ENCODE measurements at regions not wholly inside any gene's neighbourhood (a gene's known extent, or its start where the extent isn't known, plus 50 kb on each side); places are given as distances from the start of the nearest gene placed in this dataset.

DNA sequence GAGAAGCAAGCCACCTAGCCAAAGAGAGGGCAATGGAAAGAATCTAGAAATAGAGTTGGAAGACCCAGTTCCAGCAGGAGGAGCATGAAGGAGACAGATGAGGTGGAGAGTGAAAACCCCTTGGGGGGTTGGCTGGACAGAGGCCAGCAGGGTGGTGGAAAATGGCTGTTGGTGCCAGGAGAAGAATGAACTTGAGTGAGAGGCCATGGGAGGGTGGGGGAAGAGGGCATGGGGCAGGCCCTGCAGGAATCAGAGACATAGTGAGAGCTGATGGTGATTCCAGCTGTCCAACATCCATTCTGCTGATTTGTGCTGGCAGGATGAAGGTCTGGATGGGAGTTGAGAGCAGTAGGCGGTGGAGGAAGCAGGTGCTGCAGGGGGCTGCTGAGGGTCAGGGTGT is 108.0 kb upstream of the TNP1 start:
- H3K27me3 ChIP-seq (ENCODE audit: insufficient read depth, low read depth), result no peaks in the 10 kb centered on the region
- no peaks in the 10 kb centered on the region for H3K9me2 ChIP-seq (ENCODE audit: insufficient read depth)
- no peaks in the 10 kb centered on the region for H3K79me2 ChIP-seq (ENCODE audit: low read depth)
- ChIA-PET CTCF (no interaction called here), POLR2A (ENCODE audit: unreplicated experiment) (no interaction called here)
- intact Hi-C loops (cut with micrococcal nuclease; ENCODE audit: unreplicated experiment), result no loop called here
- no TSS peak for BruUV-seq (replicated peaks)
- H3K4me2 ChIP-seq, result no peak overlapping the region
- no peaks in the 10 kb centered on the region for H3K4me1 ChIP-seq (replicated peaks; ENCODE audit: insufficient read depth)
- H2AFZ ChIP-seq, result no peak overlapping the region
- H3K36me3 ChIP-seq (ENCODE audit: low read depth), result no peaks in the 10 kb centered on the region
- DNase-seq, result no peak
- no peaks in the 10 kb centered on the region for H4K20me1 ChIP-seq (ENCODE audit: insufficient read depth)
- H3K4me3 ChIP-seq, result no peak overlapping the region
- no peak for TF ChIP-seq EZH2 (IDR thresholded peaks at IDR 0.05; ENCODE audit: low read depth)
- TF ChIP-seq, protein P1, sequence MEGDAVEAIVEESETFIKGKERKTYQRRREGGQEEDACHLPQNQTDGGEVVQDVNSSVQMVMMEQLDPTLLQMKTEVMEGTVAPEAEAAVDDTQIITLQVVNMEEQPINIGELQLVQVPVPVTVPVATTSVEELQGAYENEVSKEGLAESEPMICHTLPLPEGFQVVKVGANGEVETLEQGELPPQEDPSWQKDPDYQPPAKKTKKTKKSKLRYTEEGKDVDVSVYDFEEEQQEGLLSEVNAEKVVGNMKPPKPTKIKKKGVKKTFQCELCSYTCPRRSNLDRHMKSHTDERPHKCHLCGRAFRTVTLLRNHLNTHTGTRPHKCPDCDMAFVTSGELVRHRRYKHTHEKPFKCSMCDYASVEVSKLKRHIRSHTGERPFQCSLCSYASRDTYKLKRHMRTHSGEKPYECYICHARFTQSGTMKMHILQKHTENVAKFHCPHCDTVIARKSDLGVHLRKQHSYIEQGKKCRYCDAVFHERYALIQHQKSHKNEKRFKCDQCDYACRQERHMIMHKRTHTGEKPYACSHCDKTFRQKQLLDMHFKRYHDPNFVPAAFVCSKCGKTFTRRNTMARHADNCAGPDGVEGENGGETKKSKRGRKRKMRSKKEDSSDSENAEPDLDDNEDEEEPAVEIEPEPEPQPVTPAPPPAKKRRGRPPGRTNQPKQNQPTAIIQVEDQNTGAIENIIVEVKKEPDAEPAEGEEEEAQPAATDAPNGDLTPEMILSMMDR (conservative IDR thresholded peaks at IDR 0.05), result no peak
- H3K27ac ChIP-seq, result no peak overlapping the region
- H3K9me3 ChIP-seq (ENCODE audit: insufficient read depth, low read depth), result no peaks in the 10 kb centered on the region
- no peaks in the 10 kb centered on the region for H3F3A ChIP-seq (ENCODE audit: insufficient read depth, low read depth)

DNA sequence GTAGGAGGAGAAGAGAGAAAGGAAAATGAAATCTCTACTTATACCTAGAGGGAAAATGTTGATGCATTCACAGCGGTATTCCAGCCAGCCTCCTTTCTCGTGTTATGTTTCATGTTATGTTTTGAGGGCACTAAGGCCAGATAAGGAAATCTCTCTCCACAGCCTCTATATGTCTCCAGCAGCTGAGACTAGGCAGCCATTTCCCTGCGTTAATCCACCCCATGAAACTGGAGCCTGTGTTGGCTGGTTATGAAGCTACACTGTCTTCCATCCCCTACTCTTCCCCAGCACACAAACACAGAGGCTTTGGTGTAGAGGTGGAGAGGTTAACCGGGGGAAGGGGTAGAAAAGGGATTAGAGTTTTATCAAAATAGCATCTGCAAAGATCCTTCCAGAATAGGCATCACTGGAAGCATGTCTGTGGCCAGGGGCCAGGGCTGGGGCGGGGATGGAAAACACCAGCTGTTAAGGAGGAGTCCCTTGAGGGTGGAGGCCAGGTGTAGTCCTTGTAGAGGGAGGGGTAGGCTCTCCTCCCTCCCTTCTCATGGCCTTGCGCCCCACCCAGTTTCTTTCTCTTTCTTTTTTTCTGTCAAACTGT is 100.9 kb upstream of the TNP1 start:
- TF ChIP-seq EZH2 (IDR thresholded peaks at IDR 0.05; ENCODE audit: low read depth), result no peak
- TF ChIP-seq, protein P1 (conservative IDR thresholded peaks at IDR 0.05), result no peak
- H3K4me3 ChIP-seq, result no peak overlapping the region
- H4K20me1 ChIP-seq (ENCODE audit: insufficient read depth), result no peaks in the 10 kb centered on the region
- no peak for DNase-seq
- H3K36me3 ChIP-seq (ENCODE audit: low read depth), result no peaks in the 10 kb centered on the region
- H3K79me2 ChIP-seq (ENCODE audit: low read depth), result no peaks in the 10 kb centered on the region
- ChIA-PET CTCF (no interaction called here), POLR2A (ENCODE audit: unreplicated experiment) (no interaction called here)
- H3K27me3 ChIP-seq (ENCODE audit: insufficient read depth, low read depth), result no peaks in the 10 kb centered on the region
- no peak overlapping the region for H3K4me2 ChIP-seq
- H3F3A ChIP-seq (ENCODE audit: insufficient read depth, low read depth), result no peaks in the 10 kb centered on the region
- no peaks in the 10 kb centered on the region for H3K9me3 ChIP-seq (ENCODE audit: insufficient read depth, low read depth)
- no TSS peak for BruUV-seq (replicated peaks)
- no peaks in the 10 kb centered on the region for H3K4me1 ChIP-seq (replicated peaks; ENCODE audit: insufficient read depth)
- H2AFZ ChIP-seq, result no peak overlapping the region
- intact Hi-C loops (cut with micrococcal nuclease; ENCODE audit: unreplicated experiment), result no loop called here
- H3K27ac ChIP-seq, result no peak overlapping the region
- H3K9me2 ChIP-seq (ENCODE audit: insufficient read depth), result no peaks in the 10 kb centered on the region

GRCh38 chr2:216959433-216959832 is 99.6 kb upstream of the TNP1 start:
- Histone ChIP-seq H4K20me1 (ENCODE audit: insufficient read depth) (no peaks in the 10 kb centered on the region), H3K9me2 (ENCODE audit: insufficient read depth) (no peaks in the 10 kb centered on the region), H3K79me2 (ENCODE audit: low read depth) (no peaks in the 10 kb centered on the region), H3K4me3 (no peak overlapping the region), H3K27me3 (ENCODE audit: insufficient read depth, low read depth) (no peaks in the 10 kb centered on the region), H3K4me2 (no peak overlapping the region), H3K27ac (no peak overlapping the region), H2AFZ (no peak overlapping the region), H3K36me3 (ENCODE audit: low read depth) (no peaks in the 10 kb centered on the region), H3K4me1 (replicated peaks; ENCODE audit: insufficient read depth) (no peaks in the 10 kb centered on the region), H3K9me3 (ENCODE audit: insufficient read depth, low read depth) (peaks cover 3% of the 10 kb centered on the region; the same call in 1 of the 2 replicates), H3F3A (ENCODE audit: insufficient read depth, low read depth) (no peaks in the 10 kb centered on the region)
- TF ChIP-seq, protein P1 (conservative IDR thresholded peaks at IDR 0.05), result no peak
- no peak for TF ChIP-seq EZH2 (IDR thresholded peaks at IDR 0.05; ENCODE audit: low read depth)
- intact Hi-C loops (cut with micrococcal nuclease; ENCODE audit: unreplicated experiment), result no loop called here
- POLR2A ChIA-PET (ENCODE audit: unreplicated experiment), result no interaction called here
- BruUV-seq (replicated peaks), result no TSS peak
- DNase-seq, result no peak
- CTCF ChIA-PET, result no interaction called here

Data from PC-9 (cell line).